GM13976 (cell line): ENCODE measurements at regions not wholly inside any gene's neighbourhood (a gene's known extent, or its start where the extent isn't known, plus 50 kb on each side); places are given as distances from the start of the nearest gene placed in this dataset.

Source experiments
- DNase-seq: peaks from one replicate; pipeline ENCODE4 v3.0.0; 2012; ENCODE audit warnings: low spot score
- CTCF ChIP-seq: IDR thresholded peaks from 2 replicates; pipeline ENCODE4 v1.5.1; 2012; ENCODE audit warnings: borderline replicate concordance, mild to moderate bottlenecking; ENCODE audit not compliant: insufficient read depth; ENCODE audit errors: extremely low read depth, missing control alignments, control extremely low read depth
- in situ Hi-C: fragments of 300-500 bp; cut with MboI; formaldehyde crosslinking; loops from one replicate; pipeline ENCODE4 v1.12.0; 2022; ENCODE audit warnings: low sequenced_read_pairs, mixed read lengths, inconsistent platforms; ENCODE audit not compliant: unreplicated experiment

GRCh38 chr7:24356718-24357386 lies 72.9 kb downstream of the NPY start:
- DNase-seq, result no peak
- in situ Hi-C loops, result no loop called here
- no peak for TF ChIP-seq CTCF

GRCh38 chr7:24361001-24361400 lies 77.0 kb downstream of the NPY start:
- no peak for TF ChIP-seq CTCF
- in situ Hi-C loops, result no loop called here
- no peak for DNase-seq

- TF ChIP-seq CTCF, result no peak
- DNase-seq, result no peak
- in situ Hi-C loops, result no loop called here
These were observed 81.6 kb downstream of the NPY start for GRCh38 chr7:24365606-24366005.

- no peak for DNase-seq
- TF ChIP-seq CTCF, result no peak
- in situ Hi-C loops, result no loop called here
These were observed 82.9 kb downstream of the NPY start for GRCh38 chr7:24366876-24367275.

GRCh38 chr7:24368161-24368560 lies 84.2 kb downstream of the NPY start:
- TF ChIP-seq CTCF, result no peak
- in situ Hi-C loops, result no loop called here

GRCh38 chr7:24370541-24370940 lies 86.6 kb downstream of the NPY start:
- no peak for TF ChIP-seq CTCF
- DNase-seq, result no peak
- in situ Hi-C loops, result no loop called here

More at GRCh38 chr7:24368161-24368560, 84.2 kb downstream of the NPY start:
- no peak for DNase-seq
